Central memory CD8-positive, alpha-beta T cell (primary cell): ENCODE measurements at regions not wholly inside any gene's neighbourhood (a gene's known extent, or its start where the extent isn't known, plus 50 kb on each side); places are given as distances from the start of the nearest gene placed in this dataset.

Source experiments
- ATAC-seq: fragments of 150-1000 bp; cut with Tn5 transposase; replicated peaks from 2 replicates; pipeline ENCODE4 v1.10.0; 2022; ENCODE audit warnings: mild to moderate bottlenecking, moderate FRiP score, moderate number of reproducible peaks; ENCODE audit not compliant: poor library complexity, severe bottlenecking; ENCODE audit errors: extremely low read depth
- DNase-seq, 2 donors: peaks; one replicate each; pipeline ENCODE4 v3.0.0; 2021; ENCODE audit warnings: low spot score in 2 of 2
- H3K27ac Mint-ChIP-seq: one replicate; pipeline ENCODE4 v1.8.0; 2022; ENCODE audit warnings: low read depth, mild to moderate bottlenecking, moderate library complexity, mixed read lengths
- H3K27me3 Mint-ChIP-seq: one replicate; pipeline ENCODE4 v1.8.0; 2022; ENCODE audit warnings: mixed read lengths
- H3K36me3 Mint-ChIP-seq: one replicate; pipeline ENCODE4 v1.8.0; 2022; ENCODE audit warnings: mild to moderate bottlenecking, moderate library complexity, mixed read lengths; ENCODE audit not compliant: insufficient read depth
- H3K4me1 Mint-ChIP-seq: one replicate; pipeline ENCODE4 v1.8.0; 2022; ENCODE audit warnings: mixed read lengths
- H3K4me3 Mint-ChIP-seq: one replicate; pipeline ENCODE4 v1.8.0; 2022; ENCODE audit warnings: mild to moderate bottlenecking, moderate library complexity, mixed read lengths
- H3K9me3 Mint-ChIP-seq: one replicate; pipeline ENCODE4 v1.8.0; 2022; ENCODE audit warnings: mixed read lengths

DNA sequence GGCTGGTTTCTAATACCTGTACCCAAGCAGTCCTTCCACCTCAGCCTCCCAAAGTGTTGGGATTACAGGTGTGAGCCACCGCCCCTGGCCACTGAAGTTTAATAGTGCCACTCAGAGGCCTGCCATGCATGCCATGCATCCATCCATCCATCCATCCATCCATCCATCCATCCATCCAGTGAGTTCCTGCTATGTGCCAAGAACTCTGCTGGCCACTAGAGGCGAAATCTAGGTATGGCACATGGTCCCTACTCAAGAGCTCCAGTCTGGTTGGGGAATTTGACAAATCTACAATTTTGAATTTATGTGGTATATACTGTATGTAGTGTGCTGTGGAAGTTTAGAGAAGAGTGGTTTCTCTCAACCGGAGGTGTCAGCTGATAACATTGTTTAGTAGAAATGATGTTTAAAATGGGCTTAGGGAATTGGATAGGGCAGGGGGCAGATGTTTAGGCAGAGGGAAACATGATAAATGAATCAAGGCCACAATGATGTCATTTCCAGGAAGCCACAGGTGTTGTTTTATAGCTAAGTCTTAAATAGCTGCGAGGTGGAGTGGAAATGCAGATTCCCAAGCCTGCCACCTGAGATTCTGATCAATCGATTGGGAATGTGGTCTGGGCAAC is 384.4 kb upstream of the C2CD4B start:
- Mint-ChIP-seq H3K27me3 (peaks cover 40% of the 10 kb centered on the region), H3K4me3 (no peak overlapping the region), H3K27ac (no peak overlapping the region), H3K9me3 (no peaks in the 10 kb centered on the region), H3K36me3 (no peaks in the 10 kb centered on the region), H3K4me1 (no peaks in the 10 kb centered on the region)
- ATAC-seq = no peak
- DNase-seq = no peak

GRCh38 chr15:62550106-62550505 is 385.0 kb upstream of the C2CD4B start:
- no peaks in the 10 kb centered on the region for H3K36me3 Mint-ChIP-seq
- no peak overlapping the region for H3K27ac Mint-ChIP-seq
- H3K4me1 Mint-ChIP-seq = no peaks in the 10 kb centered on the region
- no peak for DNase-seq
- no peak for ATAC-seq
- no peak overlapping the region for H3K4me3 Mint-ChIP-seq
- no peaks in the 10 kb centered on the region for H3K9me3 Mint-ChIP-seq
- peaks cover 40% of the 10 kb centered on the region for H3K27me3 Mint-ChIP-seq

GRCh38 chr15:62552444-62552843 is 387.4 kb upstream of the C2CD4B start:
- H3K36me3 Mint-ChIP-seq = no peaks in the 10 kb centered on the region
- no peak overlapping the region for H3K27ac Mint-ChIP-seq
- ATAC-seq = no peak
- no peak for DNase-seq
- no peak overlapping the region for H3K4me3 Mint-ChIP-seq
- H3K27me3 Mint-ChIP-seq = peaks cover 49% of the 10 kb centered on the region
- H3K9me3 Mint-ChIP-seq = no peaks in the 10 kb centered on the region
- no peaks in the 10 kb centered on the region for H3K4me1 Mint-ChIP-seq

DNA sequence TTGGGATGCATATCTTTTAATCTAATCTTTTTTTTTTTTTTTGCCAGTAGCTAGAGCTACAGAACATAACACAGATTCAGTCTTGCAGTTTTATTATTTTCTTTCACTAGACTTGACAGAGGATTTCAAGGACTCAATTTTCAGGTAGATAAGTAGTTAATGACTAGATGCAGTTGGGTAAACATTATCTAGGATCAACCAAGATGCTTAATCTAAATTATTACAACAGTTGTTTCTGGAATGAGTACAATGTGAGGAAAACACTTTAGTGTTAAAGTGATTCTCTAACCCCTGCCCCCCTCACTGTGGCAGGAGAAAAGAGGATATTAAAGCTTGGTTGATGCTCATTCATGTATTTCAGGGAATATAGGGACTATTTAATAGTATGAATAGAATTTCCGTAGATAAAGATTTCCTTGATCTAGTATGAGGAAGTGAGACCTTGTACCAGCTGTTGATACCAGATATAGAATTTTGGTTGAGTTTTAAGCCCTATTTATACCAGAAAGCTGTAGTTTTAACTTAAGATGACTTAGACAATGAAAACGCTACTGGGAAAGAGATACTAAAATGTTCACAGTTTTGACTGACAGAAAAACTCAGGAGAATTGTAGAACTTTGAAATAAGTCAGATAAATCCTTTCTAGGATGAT is 389.0 kb upstream of the C2CD4B start:
- Mint-ChIP-seq H3K4me1 (no peaks in the 10 kb centered on the region), H3K9me3 (no peaks in the 10 kb centered on the region), H3K27ac (no peak overlapping the region), H3K36me3 (no peaks in the 10 kb centered on the region), H3K27me3 (peaks cover 47% of the 10 kb centered on the region), H3K4me3 (no peak overlapping the region)
- DNase-seq = no peak
- ATAC-seq = no peak

DNA sequence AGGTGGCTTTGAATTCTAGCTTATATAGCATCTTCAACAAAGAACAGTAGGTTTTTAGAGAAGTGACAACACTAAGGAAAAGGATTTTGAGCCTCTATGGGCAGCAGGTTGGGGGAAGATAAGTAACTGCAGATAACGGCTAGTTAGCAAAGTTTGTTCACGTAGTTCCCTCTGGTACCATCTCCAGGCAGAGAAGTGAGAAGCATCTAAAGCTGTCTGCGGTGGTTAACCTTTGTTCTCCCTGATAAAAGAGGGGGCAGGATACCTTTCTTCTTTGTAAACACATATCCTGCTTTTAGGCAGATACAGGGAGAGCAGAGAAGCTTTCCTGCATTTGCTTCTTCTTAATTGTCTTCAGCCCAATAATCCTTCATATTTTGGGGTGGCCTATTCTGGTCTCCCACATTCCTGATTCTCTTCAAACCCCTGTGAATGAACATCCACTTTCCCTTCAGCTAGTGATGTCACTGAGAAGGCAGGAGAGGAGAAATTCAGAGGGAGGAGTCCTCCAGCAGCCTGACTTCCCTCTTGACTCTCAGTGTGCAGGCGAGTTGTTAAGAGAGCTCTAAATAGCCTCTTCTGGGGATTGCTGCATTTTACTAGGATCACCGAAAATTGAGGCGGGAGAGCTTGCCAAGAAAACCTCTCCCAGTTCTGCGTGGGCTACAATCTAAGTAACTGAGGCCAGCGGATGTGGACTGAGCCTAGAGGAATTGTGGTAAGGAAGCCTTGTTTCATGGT is 393.7 kb upstream of the C2CD4B start:
- Mint-ChIP-seq H3K27me3 (peaks cover 45% of the 10 kb centered on the region), H3K36me3 (no peaks in the 10 kb centered on the region), H3K4me1 (no peaks in the 10 kb centered on the region), H3K27ac (no peak overlapping the region), H3K9me3 (no peaks in the 10 kb centered on the region), H3K4me3 (no peak overlapping the region)
- ATAC-seq = no peak
- DNase-seq = no peak

DNA sequence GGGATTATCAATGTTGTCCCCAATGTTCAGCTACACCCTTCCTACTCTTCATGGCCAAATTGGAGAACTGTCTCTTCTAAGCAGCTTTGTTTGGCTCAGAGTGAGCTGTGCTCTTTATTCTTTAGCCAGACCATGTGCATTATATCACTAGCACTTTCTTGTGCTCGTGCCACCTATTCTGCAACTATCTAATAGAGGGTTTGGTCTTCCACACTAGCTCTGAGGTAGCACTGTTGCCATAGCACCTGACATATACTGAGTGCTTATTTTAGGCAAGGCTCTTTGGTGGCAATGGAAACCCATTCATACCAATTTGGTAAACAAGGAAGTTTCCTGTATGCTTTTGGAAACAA is 394.3 kb upstream of the C2CD4B start:
- H3K4me1 Mint-ChIP-seq = no peaks in the 10 kb centered on the region
- H3K27me3 Mint-ChIP-seq = peaks cover 50% of the 10 kb centered on the region
- H3K9me3 Mint-ChIP-seq = no peaks in the 10 kb centered on the region
- no peak overlapping the region for H3K27ac Mint-ChIP-seq
- DNase-seq (no peak), ATAC-seq (no peak)
- no peak overlapping the region for H3K4me3 Mint-ChIP-seq
- H3K36me3 Mint-ChIP-seq = no peaks in the 10 kb centered on the region

GRCh38 chr15:62561059-62561519 is 396.0 kb upstream of the C2CD4B start:
- H3K4me1 Mint-ChIP-seq = no peaks in the 10 kb centered on the region
- no peaks in the 10 kb centered on the region for H3K36me3 Mint-ChIP-seq
- H3K27me3 Mint-ChIP-seq = peaks cover 67% of the 10 kb centered on the region
- no peak for DNase-seq
- H3K4me3 Mint-ChIP-seq = no peak overlapping the region
- H3K9me3 Mint-ChIP-seq = no peaks in the 10 kb centered on the region
- no peak for ATAC-seq
- no peak overlapping the region for H3K27ac Mint-ChIP-seq

GRCh38 chr15:62561571-62561970 is 396.5 kb upstream of the C2CD4B start:
- DNase-seq (no peak), ATAC-seq (no peak)
- Mint-ChIP-seq H3K27ac (no peak overlapping the region), H3K27me3 (peaks cover 71% of the 10 kb centered on the region), H3K36me3 (no peaks in the 10 kb centered on the region), H3K9me3 (no peaks in the 10 kb centered on the region), H3K4me1 (no peaks in the 10 kb centered on the region), H3K4me3 (no peak overlapping the region)

- Mint-ChIP-seq H3K4me1 (no peaks in the 10 kb centered on the region), H3K9me3 (no peaks in the 10 kb centered on the region), H3K27ac (no peak overlapping the region), H3K4me3 (no peak overlapping the region), H3K27me3 (peaks cover 79% of the 10 kb centered on the region), H3K36me3 (no peaks in the 10 kb centered on the region)
- no peak for DNase-seq
- no peak for ATAC-seq
These were observed 400.0 kb upstream of the C2CD4B start for GRCh38 chr15:62564886-62565633.

- Mint-ChIP-seq H3K36me3 (no peaks in the 10 kb centered on the region), H3K4me1 (no peaks in the 10 kb centered on the region), H3K27me3 (peaks cover 83% of the 10 kb centered on the region), H3K27ac (no peak overlapping the region), H3K4me3 (no peak overlapping the region), H3K9me3 (no peaks in the 10 kb centered on the region)
- no peak for ATAC-seq
- no peak for DNase-seq
These were observed 400.5 kb upstream of the C2CD4B start for GRCh38 chr15:62565634-62566026.

DNA sequence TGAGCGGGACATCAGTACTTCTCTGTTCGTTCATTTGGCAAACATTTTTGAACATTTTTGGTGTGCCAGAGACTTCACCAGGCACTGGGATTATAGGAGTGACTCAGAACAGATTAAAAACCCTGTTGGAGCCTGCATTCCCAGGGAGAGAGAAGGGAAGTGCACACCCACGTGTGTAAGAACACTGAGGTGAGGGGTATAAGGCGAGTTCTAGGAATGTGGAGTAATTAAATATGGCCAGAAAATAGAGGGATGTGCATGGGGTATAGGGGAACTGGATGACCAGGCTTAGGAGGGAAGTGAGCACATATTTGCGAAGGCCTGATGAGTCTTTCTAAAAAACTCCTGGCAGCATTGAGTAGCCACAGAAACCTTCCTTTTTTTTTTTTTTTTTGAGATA is 401.2 kb upstream of the C2CD4B start:
- Mint-ChIP-seq H3K4me3 (no peak overlapping the region), H3K9me3 (no peaks in the 10 kb centered on the region), H3K27me3 (peaks cover 82% of the 10 kb centered on the region), H3K36me3 (no peaks in the 10 kb centered on the region), H3K27ac (no peak overlapping the region), H3K4me1 (no peaks in the 10 kb centered on the region)
- ATAC-seq = no peak
- DNase-seq = no peak

DNA sequence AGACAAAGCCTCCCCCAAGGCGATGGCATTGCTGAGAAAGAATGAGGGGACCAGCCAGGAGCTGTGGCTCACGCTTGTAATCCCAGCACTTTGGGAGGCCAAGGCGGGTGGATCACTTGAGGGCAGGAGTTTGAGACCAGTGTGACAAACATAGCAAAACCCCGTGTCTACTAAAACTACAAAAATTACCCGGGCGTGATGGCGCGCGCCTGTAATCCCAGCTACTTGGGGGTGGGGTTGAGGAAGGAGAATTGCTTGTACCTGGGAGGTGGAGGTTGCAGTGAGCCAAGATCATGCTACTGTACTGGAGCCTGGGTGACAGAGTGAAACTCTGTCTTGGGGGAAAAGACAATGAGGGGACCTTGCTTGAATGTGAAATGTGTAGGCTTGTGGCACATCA is 402.4 kb upstream of the C2CD4B start:
- Mint-ChIP-seq H3K4me1 (no peaks in the 10 kb centered on the region), H3K36me3 (no peaks in the 10 kb centered on the region), H3K9me3 (no peaks in the 10 kb centered on the region), H3K27me3 (peaks cover 73% of the 10 kb centered on the region), H3K4me3 (no peak overlapping the region), H3K27ac (no peak overlapping the region)
- DNase-seq (no peak), ATAC-seq (no peak)
